C4-2B (cell line): ENCODE measurements at regions not wholly inside any gene's neighbourhood (a gene's known extent, or its start where the extent isn't known, plus 50 kb on each side); places are given as distances from the start of the nearest gene placed in this dataset.

Experiments used
- ZFX ChIP-seq: fragments of 450-650 bp; IDR thresholded peaks from 2 replicates; pipeline ENCODE4 v1.6.1; 2017
- TF ChIP-seq, protein P1 (sequence below): fragments of 450-650 bp; conservative IDR thresholded peaks from 2 replicates; pipeline ENCODE4 v1.5.1; 2017; ENCODE audit warnings: mild to moderate bottlenecking

DNA sequence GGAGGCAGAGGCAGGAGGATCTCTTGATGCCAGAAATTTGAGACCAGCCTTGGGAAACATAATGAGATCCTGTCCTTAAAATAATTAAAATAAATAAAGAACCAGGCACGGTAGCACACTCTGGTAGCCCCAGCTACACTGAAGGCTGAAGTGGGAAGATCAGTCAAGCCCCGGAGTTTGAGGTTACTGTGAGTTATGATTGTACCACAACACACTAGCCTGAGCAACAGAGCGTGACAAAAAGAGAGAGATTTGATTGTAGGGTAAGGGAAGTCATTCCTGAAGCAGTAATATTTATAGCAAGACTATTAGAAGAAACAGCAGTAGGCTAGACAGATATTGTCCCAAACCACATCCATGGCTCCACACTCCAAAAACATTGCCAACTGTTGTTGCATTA is 1408.4 kb upstream of the TENM4 start:
- TF ChIP-seq, protein P1, sequence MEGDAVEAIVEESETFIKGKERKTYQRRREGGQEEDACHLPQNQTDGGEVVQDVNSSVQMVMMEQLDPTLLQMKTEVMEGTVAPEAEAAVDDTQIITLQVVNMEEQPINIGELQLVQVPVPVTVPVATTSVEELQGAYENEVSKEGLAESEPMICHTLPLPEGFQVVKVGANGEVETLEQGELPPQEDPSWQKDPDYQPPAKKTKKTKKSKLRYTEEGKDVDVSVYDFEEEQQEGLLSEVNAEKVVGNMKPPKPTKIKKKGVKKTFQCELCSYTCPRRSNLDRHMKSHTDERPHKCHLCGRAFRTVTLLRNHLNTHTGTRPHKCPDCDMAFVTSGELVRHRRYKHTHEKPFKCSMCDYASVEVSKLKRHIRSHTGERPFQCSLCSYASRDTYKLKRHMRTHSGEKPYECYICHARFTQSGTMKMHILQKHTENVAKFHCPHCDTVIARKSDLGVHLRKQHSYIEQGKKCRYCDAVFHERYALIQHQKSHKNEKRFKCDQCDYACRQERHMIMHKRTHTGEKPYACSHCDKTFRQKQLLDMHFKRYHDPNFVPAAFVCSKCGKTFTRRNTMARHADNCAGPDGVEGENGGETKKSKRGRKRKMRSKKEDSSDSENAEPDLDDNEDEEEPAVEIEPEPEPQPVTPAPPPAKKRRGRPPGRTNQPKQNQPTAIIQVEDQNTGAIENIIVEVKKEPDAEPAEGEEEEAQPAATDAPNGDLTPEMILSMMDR = no peak
- no peak for TF ChIP-seq ZFX
